NT2/D1 (cell line): ENCODE measurements at regions not wholly inside any gene's neighbourhood (a gene's known extent, or its start where the extent isn't known, plus 50 kb on each side); places are given as distances from the start of the nearest gene placed in this dataset.

ENCODE experiments used
- DNase-seq: peaks from one replicate; pipeline ENCODE4 v3.0.0-alpha.2; 2011; ENCODE audit warnings: low read depth, low spot score
- H3K27me3 ChIP-seq: 2 replicates; pipeline ENCODE4 v1.6.0; 2011; ENCODE audit warnings: mild to moderate bottlenecking; ENCODE audit not compliant: insufficient read length, insufficient read depth
- H3K36me3 ChIP-seq: 2 replicates; pipeline ENCODE4 v1.6.1; 2011; ENCODE audit warnings: mild to moderate bottlenecking, low read length, mixed read lengths; ENCODE audit not compliant: insufficient read depth, insufficient read length
- H3K4me1 ChIP-seq: 2 replicates; pipeline ENCODE4 v1.5.1; 2011; ENCODE audit not compliant: insufficient read depth, insufficient read length
- H3K4me3 ChIP-seq: 2 replicates; pipeline ENCODE4 v1.5.1; 2011; ENCODE audit warnings: low read depth; ENCODE audit not compliant: insufficient read length
- H3K9ac ChIP-seq: 2 replicates; pipeline ENCODE4 v1.6.0; 2011; ENCODE audit warnings: low read depth; ENCODE audit not compliant: insufficient read length
- H3K9me3 ChIP-seq: 2 replicates; pipeline ENCODE4 v1.5.1; 2011; ENCODE audit warnings: mild to moderate bottlenecking, low read length; ENCODE audit not compliant: insufficient read depth
- SUZ12 ChIP-seq: IDR thresholded peaks from 2 replicates; pipeline ENCODE4 v1.6.1; 2011; ENCODE audit not compliant: insufficient read length, insufficient read depth; ENCODE audit errors: extremely low read depth
- YY1 ChIP-seq: IDR thresholded peaks from 2 replicates; pipeline ENCODE4 v1.6.1; 2011; ENCODE audit not compliant: insufficient read length, insufficient read depth
- ZNF274 ChIP-seq: IDR thresholded peaks from 2 replicates; pipeline ENCODE4 v1.6.1; 2011; ENCODE audit warnings: mild to moderate bottlenecking, low read depth, low read length

GRCh38 chr6:134446896-134447295 is 129.0 kb upstream of the SGK1 start:
- no peaks in the 10 kb centered on the region for H3K4me1 ChIP-seq
- H3K9ac ChIP-seq, result no peak overlapping the region
- no peak overlapping the region for H3K4me3 ChIP-seq

DNA sequence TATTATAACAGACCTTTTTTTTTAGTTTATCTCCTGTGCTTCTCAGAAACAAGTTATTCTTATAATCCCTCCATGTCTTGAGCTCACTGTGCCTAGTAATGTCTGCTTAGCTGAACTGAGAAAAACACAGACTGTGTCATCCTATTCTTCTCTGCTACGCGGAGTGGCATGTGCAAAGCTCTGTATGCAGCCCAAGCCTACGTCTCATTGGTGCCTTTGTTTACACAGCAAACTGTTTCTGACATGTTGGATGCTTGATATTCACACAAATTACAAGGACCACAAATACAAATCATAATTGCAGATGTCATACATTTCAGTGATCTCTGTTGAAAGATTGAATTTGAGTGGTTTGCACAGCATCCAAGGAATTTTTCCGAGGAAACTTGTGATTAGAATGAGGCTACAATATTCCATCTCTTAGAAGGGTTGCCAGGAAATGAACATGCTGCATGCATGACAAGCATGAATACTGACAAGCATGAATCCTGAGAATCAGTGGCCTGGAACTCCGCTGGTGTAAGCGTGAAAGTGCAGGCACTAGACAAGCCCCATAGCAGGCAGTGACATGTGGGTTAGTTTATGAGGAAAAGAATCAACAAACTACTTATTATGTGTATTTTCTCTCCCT is 128.4 kb upstream of the SGK1 start:
- Histone ChIP-seq H3K9me3 (no peaks in the 10 kb centered on the region), H3K4me1 (no peaks in the 10 kb centered on the region), H3K4me3 (no peak overlapping the region), H3K27me3 (no peaks in the 10 kb centered on the region), H3K36me3 (no peaks in the 10 kb centered on the region), H3K9ac (no peak overlapping the region)
- TF ChIP-seq SUZ12, result no peak
- no peak for TF ChIP-seq ZNF274
- TF ChIP-seq YY1, result no peak
- DNase-seq, result no peak

More at GRCh38 chr6:134446896-134447295, 129.0 kb upstream of the SGK1 start:
- H3K36me3 ChIP-seq, result no peaks in the 10 kb centered on the region
- no peaks in the 10 kb centered on the region for H3K9me3 ChIP-seq
- no peak for DNase-seq
- no peak for TF ChIP-seq YY1
- TF ChIP-seq ZNF274, result no peak
- TF ChIP-seq SUZ12, result no peak
- H3K27me3 ChIP-seq, result no peaks in the 10 kb centered on the region

GRCh38 chr6:134443009-134443408 is 125.1 kb upstream of the SGK1 start:
- TF ChIP-seq SUZ12 (no peak), YY1 (no peak), ZNF274 (no peak)
- no peaks in the 10 kb centered on the region for H3K36me3 ChIP-seq
- no peak overlapping the region for H3K4me3 ChIP-seq
- no peak overlapping the region for H3K9ac ChIP-seq
- H3K9me3 ChIP-seq, result no peaks in the 10 kb centered on the region
- no peak for DNase-seq
- H3K27me3 ChIP-seq, result no peaks in the 10 kb centered on the region
- H3K4me1 ChIP-seq, result no peaks in the 10 kb centered on the region

DNA sequence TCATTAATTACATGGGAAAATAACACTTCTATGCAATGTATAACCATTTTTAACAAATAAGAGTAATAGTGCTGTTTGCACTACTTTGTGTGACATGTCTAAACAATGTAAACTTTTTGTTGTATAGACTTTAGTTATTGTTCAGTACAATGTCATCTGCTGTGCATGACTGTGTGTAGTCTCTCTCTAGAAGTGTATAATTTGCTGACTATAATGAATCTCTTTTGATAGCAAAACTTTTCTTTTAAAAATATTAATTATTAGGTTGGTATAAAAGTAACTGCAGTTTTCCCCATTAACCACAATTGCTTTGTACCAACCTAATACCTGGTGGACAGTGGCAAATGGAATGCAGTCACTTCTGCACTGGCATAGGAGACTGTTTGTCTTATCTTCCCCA is 124.2 kb upstream of the SGK1 start:
- Histone ChIP-seq H3K4me3 (no peak overlapping the region), H3K36me3 (no peaks in the 10 kb centered on the region), H3K9me3 (no peaks in the 10 kb centered on the region), H3K9ac (no peak overlapping the region), H3K4me1 (no peaks in the 10 kb centered on the region), H3K27me3 (no peaks in the 10 kb centered on the region)
- TF ChIP-seq SUZ12 (no peak), YY1 (no peak), ZNF274 (no peak)
- DNase-seq, result no peak

- DNase-seq, result no peak
- Histone ChIP-seq H3K4me1 (peaks cover 2% of the 10 kb centered on the region), H3K4me3 (no peak overlapping the region), H3K9ac (no peak overlapping the region), H3K27me3 (no peaks in the 10 kb centered on the region), H3K9me3 (no peaks in the 10 kb centered on the region), H3K36me3 (no peaks in the 10 kb centered on the region)
- TF ChIP-seq ZNF274 (no peak), YY1 (no peak), SUZ12 (no peak)
Measured at GRCh38 chr6:134438837-134439236, 120.9 kb upstream of the SGK1 start.

- TF ChIP-seq SUZ12, result no peak
- TF ChIP-seq YY1, result no peak
- TF ChIP-seq ZNF274, result no peak
- Histone ChIP-seq H3K36me3 (no peaks in the 10 kb centered on the region), H3K9ac (no peak overlapping the region), H3K27me3 (no peaks in the 10 kb centered on the region), H3K4me1 (peaks cover 2% of the 10 kb centered on the region), H3K9me3 (no peaks in the 10 kb centered on the region), H3K4me3 (no peak overlapping the region)
- DNase-seq, result no peak
Measured at GRCh38 chr6:134437376-134437775, 119.5 kb upstream of the SGK1 start.

- TF ChIP-seq SUZ12 (no peak), ZNF274 (no peak), YY1 (no peak)
- H3K9me3 ChIP-seq, result no peaks in the 10 kb centered on the region
Measured at GRCh38 chr6:134436950-134437349, 119.0 kb upstream of the SGK1 start.

More at GRCh38 chr6:134436950-134437349, 119.0 kb upstream of the SGK1 start:
- H3K4me1 ChIP-seq, result peaks cover 2% of the 10 kb centered on the region
- no peaks in the 10 kb centered on the region for H3K36me3 ChIP-seq
- H3K9ac ChIP-seq, result no peak overlapping the region
- no peaks in the 10 kb centered on the region for H3K27me3 ChIP-seq
- no peak overlapping the region for H3K4me3 ChIP-seq
- no peak for DNase-seq
